ENCODE measurements at regions not wholly inside any gene's neighbourhood (a gene's known extent, or its start where the extent isn't known, plus 50 kb on each side); places are given as distances from the start of the nearest gene placed in this dataset.

DNA sequence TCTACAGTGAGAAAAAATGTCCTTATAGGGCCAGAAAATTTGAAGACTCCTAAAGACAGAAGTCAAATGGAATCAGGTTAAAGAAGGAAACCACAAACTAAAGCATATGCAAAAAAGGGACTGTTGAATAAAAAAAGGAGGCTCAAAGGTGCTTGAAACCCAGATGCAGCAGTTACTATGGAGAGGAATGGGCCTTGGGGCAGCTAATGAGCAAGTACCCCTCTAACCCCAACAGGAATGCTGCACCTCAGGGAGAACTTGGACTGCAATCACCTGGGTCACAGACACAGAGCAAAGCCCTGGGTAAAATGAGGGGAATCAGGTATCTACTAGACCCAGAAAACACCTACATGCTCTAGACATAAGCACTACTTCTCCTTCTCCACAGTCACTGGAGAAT is 313.9 kb downstream of the UBE3D start:
- TF ChIP-seq, protein P1, sequence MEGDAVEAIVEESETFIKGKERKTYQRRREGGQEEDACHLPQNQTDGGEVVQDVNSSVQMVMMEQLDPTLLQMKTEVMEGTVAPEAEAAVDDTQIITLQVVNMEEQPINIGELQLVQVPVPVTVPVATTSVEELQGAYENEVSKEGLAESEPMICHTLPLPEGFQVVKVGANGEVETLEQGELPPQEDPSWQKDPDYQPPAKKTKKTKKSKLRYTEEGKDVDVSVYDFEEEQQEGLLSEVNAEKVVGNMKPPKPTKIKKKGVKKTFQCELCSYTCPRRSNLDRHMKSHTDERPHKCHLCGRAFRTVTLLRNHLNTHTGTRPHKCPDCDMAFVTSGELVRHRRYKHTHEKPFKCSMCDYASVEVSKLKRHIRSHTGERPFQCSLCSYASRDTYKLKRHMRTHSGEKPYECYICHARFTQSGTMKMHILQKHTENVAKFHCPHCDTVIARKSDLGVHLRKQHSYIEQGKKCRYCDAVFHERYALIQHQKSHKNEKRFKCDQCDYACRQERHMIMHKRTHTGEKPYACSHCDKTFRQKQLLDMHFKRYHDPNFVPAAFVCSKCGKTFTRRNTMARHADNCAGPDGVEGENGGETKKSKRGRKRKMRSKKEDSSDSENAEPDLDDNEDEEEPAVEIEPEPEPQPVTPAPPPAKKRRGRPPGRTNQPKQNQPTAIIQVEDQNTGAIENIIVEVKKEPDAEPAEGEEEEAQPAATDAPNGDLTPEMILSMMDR (conservative IDR thresholded peaks at IDR 0.05; ENCODE audit: low read length), result no peak
- no peak for TF ChIP-seq EZH2phosphoT487 (IDR thresholded peaks at IDR 0.05; ENCODE audit: borderline replicate concordance, low read depth, low read length)
